ENCODE measurements at regions not wholly inside any gene's neighbourhood (a gene's known extent, or its start where the extent isn't known, plus 50 kb on each side); places are given as distances from the start of the nearest gene placed in this dataset.

- no peak for DNase-seq
These were observed 331.1 kb downstream of the MLLT3 start for GRCh38 chr9:20291201-20291600.

GRCh38 chr9:20290257-20290656 lies 332.0 kb downstream of the MLLT3 start:
- no peak for DNase-seq

GRCh38 chr9:20289423-20290010 lies 332.8 kb downstream of the MLLT3 start:
- no peak for DNase-seq

- no peak for DNase-seq
These were observed 335.3 kb downstream of the MLLT3 start for GRCh38 chr9:20286969-20287368.

- DNase-seq = no peak
These were observed 336.1 kb downstream of the MLLT3 start for GRCh38 chr9:20286154-20286700.

- no peak for DNase-seq
These were observed 337.6 kb downstream of the MLLT3 start for GRCh38 chr9:20284601-20285289.

GRCh38 chr9:20280330-20280729 lies 342.0 kb downstream of the MLLT3 start:
- no peak for DNase-seq

- no peak for DNase-seq
These were observed 345.5 kb downstream of the MLLT3 start for GRCh38 chr9:20276762-20277161.

- no peak for DNase-seq
These were observed 350.6 kb downstream of the MLLT3 start for GRCh38 chr9:20271723-20272122.

GRCh38 chr9:20271096-20271495 lies 351.2 kb downstream of the MLLT3 start:
- DNase-seq = no peak

- no peak for DNase-seq
These were observed 352.1 kb downstream of the MLLT3 start for GRCh38 chr9:20270161-20270560.

- DNase-seq = no peak
These were observed 352.7 kb downstream of the MLLT3 start for GRCh38 chr9:20269620-20270019.

- DNase-seq = no peak
These were observed 357.4 kb downstream of the MLLT3 start for GRCh38 chr9:20264896-20265295.

GRCh38 chr9:20262611-20263010 lies 359.7 kb downstream of the MLLT3 start:
- DNase-seq = no peak

GRCh38 chr9:20256284-20256948 lies 365.9 kb downstream of the MLLT3 start:
- no peak for DNase-seq

GRCh38 chr9:20255052-20255451 lies 367.2 kb downstream of the MLLT3 start:
- no peak for DNase-seq

- no peak for DNase-seq
These were observed 368.7 kb downstream of the MLLT3 start for GRCh38 chr9:20253635-20254034.

GRCh38 chr9:20252778-20253177 lies 369.5 kb downstream of the MLLT3 start:
- DNase-seq = no peak

GRCh38 chr9:20250791-20251190 lies 371.5 kb downstream of the MLLT3 start:
- DNase-seq = no peak

- DNase-seq = no peak
These were observed 378.0 kb downstream of the MLLT3 start for GRCh38 chr9:20244271-20244670.

GRCh38 chr9:20243841-20244240 lies 378.5 kb downstream of the MLLT3 start:
- no peak for DNase-seq

- no peak for DNase-seq
These were observed 379.6 kb downstream of the MLLT3 start for GRCh38 chr9:20242510-20243189.

GRCh38 chr9:20240498-20240897 lies 381.8 kb downstream of the MLLT3 start:
- DNase-seq = no peak

GRCh38 chr9:20238921-20239320 lies 383.4 kb downstream of the MLLT3 start:
- DNase-seq = no peak

All from GF-D8 (cell line).